Body of pancreas (tissue), 4 donors: ENCODE measurements at regions not wholly inside any gene's neighbourhood (a gene's known extent, or its start where the extent isn't known, plus 50 kb on each side); places are given as distances from the start of the nearest gene placed in this dataset.

Experiments
- ATAC-seq: fragments of 150-250 bp; one replicate; pipeline ENCODE4 v1.9.1; 2016
- DNase-seq, 4 donors: peaks; one replicate each; pipeline ENCODE4 v3.0.0-alpha.2; 2019
- H3K27ac ChIP-seq, 4 donors: fragments of 200-600 bp; sonication (generic); 1 replicate in 3 of 4; 2 replicates in 1 of 4; pipeline versions ENCODE4 v1.5.1 to v1.6.1; 2016 to 2019; ENCODE audit warnings: mild to moderate bottlenecking in 1 of 4, mixed read lengths in 1 of 4, moderate library complexity in 1 of 4
- H3K27me3 ChIP-seq, 2 donors: fragments of 200-600 bp; sonication (generic); one replicate each; pipeline ENCODE4 v1.6.0; 2016; ENCODE audit warnings: mild to moderate bottlenecking in 1 of 2
- H3K36me3 ChIP-seq, 2 donors: fragments of 200-600 bp; sonication (generic); replicated peaks in 1 of 2; 2 replicates each; pipeline ENCODE4 v1.5.1; 2016; ENCODE audit warnings: low read depth in 2 of 2; ENCODE audit not compliant: insufficient read depth in 1 of 2
- H3K4me1 ChIP-seq: fragments of 200-600 bp; sonication (generic); one replicate; pipeline ENCODE4 v1.6.0; 2016
- H3K4me3 ChIP-seq, 2 donors: fragments of 200-600 bp; sonication (generic); 1 replicate in 1 of 2; 2 replicates in 1 of 2; pipeline ENCODE4 v1.5.1; 2016 to 2019
- H3K9me3 ChIP-seq, 3 donors: fragments of 200-600 bp; sonication (generic); 1 replicate in 2 of 3; 2 replicates in 1 of 3; pipeline ENCODE4 v1.5.1; 2016
- POLR2A ChIP-seq, 3 donors: fragments of 450-650 bp; IDR thresholded peaks; one replicate each; pipeline ENCODE4 v1.6.1; 2016; ENCODE audit warnings: antibody characterized with exemption in 3 of 3, mild to moderate bottlenecking in 2 of 3
- WGBS, 2 donors: methylation state at CpG; one replicate each; pipeline ENCODE4 v1.1.5; 2017; 5-methylcytosine and 5-hydroxymethylcytosine counted together
- intact Hi-C: fragments of 100-400 bp; cut with DNase I; formaldehyde crosslinking; loops from one replicate; pipeline ENCODE4 v1.15.1; 2023
- TF ChIP-seq, protein P1 (sequence below), 7 experiments: fragments of 450-650 bp in 4 of 7; fragments of 200-600 bp in 3 of 7; sonication (generic) in 3 of 7; IDR thresholded peaks; one replicate each; pipeline ENCODE4 v1.5.1; 2016 to 2019; ENCODE audit warnings: antibody characterized with exemption in 7 of 7

DNA sequence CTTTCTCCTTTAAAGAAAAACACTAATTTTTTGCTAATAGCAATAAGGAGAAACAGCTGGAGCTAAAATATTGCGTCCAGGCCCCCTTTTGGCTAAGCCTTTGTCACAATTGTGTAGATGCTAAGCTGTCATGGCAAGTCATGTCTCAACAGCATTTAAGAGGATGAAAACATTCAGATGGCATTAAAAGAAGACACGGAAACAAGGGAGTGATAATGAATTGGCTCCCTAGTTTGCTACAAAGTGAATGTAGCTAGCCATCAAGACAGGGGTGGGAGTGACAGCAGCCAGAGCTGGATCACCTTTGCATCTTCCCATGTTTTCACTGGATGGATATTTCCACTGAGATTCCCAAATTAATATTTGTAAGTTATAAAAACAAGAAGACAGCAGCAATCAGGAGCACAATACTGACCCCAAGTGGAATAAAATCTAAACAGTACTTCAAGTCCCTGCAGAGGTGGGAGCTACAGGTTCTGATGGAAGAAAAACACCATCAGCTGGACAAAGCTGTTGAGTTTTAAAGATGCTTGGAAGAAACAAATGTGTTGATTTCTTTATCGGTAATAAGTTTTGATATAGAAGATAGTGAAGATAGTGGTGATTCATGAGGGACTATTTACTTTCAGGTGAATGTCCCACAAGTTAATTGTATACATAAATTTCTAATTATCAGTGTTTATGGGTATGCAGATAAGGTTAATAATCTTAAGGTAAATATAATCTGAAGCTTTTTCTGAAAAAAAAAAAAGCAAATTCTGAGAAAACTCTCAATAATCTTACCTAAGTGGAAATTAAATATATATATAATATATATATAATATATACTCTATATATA is 129.4 kb downstream of the SLC16A9 start:
- H3K9me3 ChIP-seq = no peaks in the 10 kb centered on the region

GRCh38 chr10:59578741-59579140 is 130.9 kb downstream of the SLC16A9 start:
- no peaks in the 10 kb centered on the region for H3K36me3 ChIP-seq
- intact Hi-C loops = no loop called here
- ATAC-seq (no peak), DNase-seq (no peak)
- no peak overlapping the region for H3K4me3 ChIP-seq
- no peaks in the 10 kb centered on the region for H3K9me3 ChIP-seq
- H3K27me3 ChIP-seq = no peaks in the 10 kb centered on the region
- no peaks in the 10 kb centered on the region for H3K4me1 ChIP-seq
- TF ChIP-seq, protein P1, sequence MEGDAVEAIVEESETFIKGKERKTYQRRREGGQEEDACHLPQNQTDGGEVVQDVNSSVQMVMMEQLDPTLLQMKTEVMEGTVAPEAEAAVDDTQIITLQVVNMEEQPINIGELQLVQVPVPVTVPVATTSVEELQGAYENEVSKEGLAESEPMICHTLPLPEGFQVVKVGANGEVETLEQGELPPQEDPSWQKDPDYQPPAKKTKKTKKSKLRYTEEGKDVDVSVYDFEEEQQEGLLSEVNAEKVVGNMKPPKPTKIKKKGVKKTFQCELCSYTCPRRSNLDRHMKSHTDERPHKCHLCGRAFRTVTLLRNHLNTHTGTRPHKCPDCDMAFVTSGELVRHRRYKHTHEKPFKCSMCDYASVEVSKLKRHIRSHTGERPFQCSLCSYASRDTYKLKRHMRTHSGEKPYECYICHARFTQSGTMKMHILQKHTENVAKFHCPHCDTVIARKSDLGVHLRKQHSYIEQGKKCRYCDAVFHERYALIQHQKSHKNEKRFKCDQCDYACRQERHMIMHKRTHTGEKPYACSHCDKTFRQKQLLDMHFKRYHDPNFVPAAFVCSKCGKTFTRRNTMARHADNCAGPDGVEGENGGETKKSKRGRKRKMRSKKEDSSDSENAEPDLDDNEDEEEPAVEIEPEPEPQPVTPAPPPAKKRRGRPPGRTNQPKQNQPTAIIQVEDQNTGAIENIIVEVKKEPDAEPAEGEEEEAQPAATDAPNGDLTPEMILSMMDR (IDR thresholded peaks at IDR 0.05) = no peak
- 92 to 96% methylated on average over 4 of the region's 4 CpGs for WGBS, 2 donors
- H3K27ac ChIP-seq = no peak overlapping the region

More for the DNA sequence above, 129.4 kb downstream of the SLC16A9 start:
- 35 to 44% methylated on average over 3 of the region's 3 CpGs for WGBS, 2 donors
- DNase-seq = no peak
- Histone ChIP-seq H3K27me3 (no peaks in the 10 kb centered on the region), H3K27ac (no peak overlapping the region), H3K36me3 (no peaks in the 10 kb centered on the region), H3K4me3 (no peak overlapping the region), H3K4me1 (no peaks in the 10 kb centered on the region)
- intact Hi-C loops = no loop called here
- TF ChIP-seq POLR2A (IDR thresholded peaks at IDR 0.05) = no peak
- TF ChIP-seq, protein P1 (IDR thresholded peaks at IDR 0.05) = peak in 5 of 7 experiments; percentile 19 to 48 (median 44)
- ATAC-seq = no peak

GRCh38 chr10:59577984-59578383 is 131.7 kb downstream of the SLC16A9 start:
- H3K4me1 ChIP-seq = no peaks in the 10 kb centered on the region
- ATAC-seq = no peak
- H3K27me3 ChIP-seq = no peaks in the 10 kb centered on the region
- 64 to 71% methylated on average over 2 of the region's 2 CpGs for WGBS, 2 donors
- DNase-seq = no peak
- H3K36me3 ChIP-seq = no peaks in the 10 kb centered on the region
- H3K9me3 ChIP-seq = no peaks in the 10 kb centered on the region
- intact Hi-C loops = no loop called here
- H3K4me3 ChIP-seq = no peak overlapping the region
- TF ChIP-seq, protein P1 (IDR thresholded peaks at IDR 0.05) = no peak
- TF ChIP-seq POLR2A (IDR thresholded peaks at IDR 0.05) = no peak
- H3K27ac ChIP-seq = no peak overlapping the region

GRCh38 chr10:59575269-59575668 is 134.4 kb downstream of the SLC16A9 start:
- H3K27ac ChIP-seq = no peak overlapping the region
- no peaks in the 10 kb centered on the region for H3K9me3 ChIP-seq
- ATAC-seq (no peak), DNase-seq (no peak)
- H3K4me3 ChIP-seq = no peak overlapping the region
- H3K4me1 ChIP-seq = no peaks in the 10 kb centered on the region
- intact Hi-C loops = no loop called here
- no peaks in the 10 kb centered on the region for H3K36me3 ChIP-seq
- no peaks in the 10 kb centered on the region for H3K27me3 ChIP-seq
- TF ChIP-seq, protein P1 (IDR thresholded peaks at IDR 0.05) = no peak
- TF ChIP-seq POLR2A (IDR thresholded peaks at IDR 0.05) = no peak

DNA sequence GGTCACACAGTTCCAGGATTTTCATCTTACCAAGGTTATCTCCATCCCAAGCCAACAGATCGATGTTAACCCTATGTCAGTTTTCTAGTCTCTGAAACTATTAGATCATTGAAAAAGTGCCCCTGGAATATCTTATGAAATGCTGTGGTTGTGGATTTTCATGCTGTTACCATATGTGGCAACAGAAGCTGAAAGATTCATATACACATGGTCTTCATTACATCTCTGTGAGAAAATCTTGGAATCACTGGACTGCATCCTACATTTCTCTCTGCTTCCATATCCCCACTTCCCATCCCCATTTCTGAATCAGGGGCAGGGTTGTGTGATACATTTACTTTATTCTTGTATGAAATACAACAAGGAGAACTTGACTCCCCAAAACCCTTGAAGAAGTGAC is 146.1 kb downstream of the SLC16A9 start:
- ATAC-seq (no peak), DNase-seq (no peak)
- Histone ChIP-seq H3K27me3 (no peaks in the 10 kb centered on the region), H3K27ac (no peak overlapping the region), H3K9me3 (peaks cover 0 to 5% (median 0%) of the 10 kb centered on the region in 3 donors), H3K4me1 (no peaks in the 10 kb centered on the region), H3K36me3 (no peaks in the 10 kb centered on the region), H3K4me3 (no peak overlapping the region)
- intact Hi-C loops = no loop called here
- TF ChIP-seq, protein P1 (IDR thresholded peaks at IDR 0.05) = no peak
- TF ChIP-seq POLR2A (IDR thresholded peaks at IDR 0.05) = no peak
- WGBS, 2 donors = 62 to 64% methylated on average over 1 of the region's 1 CpG
